ENCODE measurements at regions not wholly inside any gene's neighbourhood (a gene's known extent, or its start where the extent isn't known, plus 50 kb on each side); places are given as distances from the start of the nearest gene placed in this dataset.

DNA sequence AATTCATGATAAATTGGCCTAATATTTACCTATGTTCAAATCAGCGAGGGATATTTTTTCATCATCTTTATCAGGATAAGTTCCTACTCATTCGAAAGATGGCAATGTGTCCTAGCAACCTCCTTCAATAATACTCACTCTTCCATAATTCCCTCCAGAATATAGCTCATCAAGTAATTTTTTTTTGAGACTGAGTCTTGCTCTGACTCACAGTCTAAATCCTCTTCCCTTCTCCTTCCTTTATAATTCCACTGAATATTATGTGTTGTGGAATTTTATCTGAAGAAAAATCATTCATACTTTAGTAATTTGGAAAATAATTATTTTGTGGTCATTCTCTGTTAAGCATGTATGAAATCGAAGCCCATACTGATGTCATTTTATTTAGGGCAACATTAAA lies 663.8 kb downstream of the FLRT2 start:
- Histone ChIP-seq H3K27me3 (ENCODE audit: control insufficient read depth, insufficient read depth, low read length) (no peaks in the 10 kb centered on the region), H3K9me3 (ENCODE audit: control insufficient read depth, insufficient read depth, low read length) (no peaks in the 10 kb centered on the region), H3K36me3 (ENCODE audit: control insufficient read depth, insufficient read depth, low read length) (no peaks in the 10 kb centered on the region), H3K4me3 (ENCODE audit: low read length) (no peak overlapping the region), H3K4me1 (ENCODE audit: control insufficient read depth, insufficient read depth, low read length) (no peaks in the 10 kb centered on the region), H3K27ac (ENCODE audit: low read length) (no peak overlapping the region)
- no peak overlapping the region for H3K4me3 Mint-ChIP-seq
- H3K27me3 Mint-ChIP-seq (ENCODE audit: low read depth in 2 of 2) = no peaks in the 10 kb centered on the region
- ATAC-seq (no peak), DNase-seq (no peak)
- intact Hi-C loops (cut with micrococcal nuclease) = no loop called here
- WGBS (ENCODE audit: insufficient coverage) = 68% methylated on average over 2 of the region's 3 CpGs
- H3K27ac Mint-ChIP-seq = no peak overlapping the region
- peaks cover 0 to 10% of the 10 kb centered on the region in 2 donors for H3K9me3 Mint-ChIP-seq
- H3K4me1 Mint-ChIP-seq = no peaks in the 10 kb centered on the region
- H3K36me3 Mint-ChIP-seq = no peaks in the 10 kb centered on the region
- TF ChIP-seq, protein P1, sequence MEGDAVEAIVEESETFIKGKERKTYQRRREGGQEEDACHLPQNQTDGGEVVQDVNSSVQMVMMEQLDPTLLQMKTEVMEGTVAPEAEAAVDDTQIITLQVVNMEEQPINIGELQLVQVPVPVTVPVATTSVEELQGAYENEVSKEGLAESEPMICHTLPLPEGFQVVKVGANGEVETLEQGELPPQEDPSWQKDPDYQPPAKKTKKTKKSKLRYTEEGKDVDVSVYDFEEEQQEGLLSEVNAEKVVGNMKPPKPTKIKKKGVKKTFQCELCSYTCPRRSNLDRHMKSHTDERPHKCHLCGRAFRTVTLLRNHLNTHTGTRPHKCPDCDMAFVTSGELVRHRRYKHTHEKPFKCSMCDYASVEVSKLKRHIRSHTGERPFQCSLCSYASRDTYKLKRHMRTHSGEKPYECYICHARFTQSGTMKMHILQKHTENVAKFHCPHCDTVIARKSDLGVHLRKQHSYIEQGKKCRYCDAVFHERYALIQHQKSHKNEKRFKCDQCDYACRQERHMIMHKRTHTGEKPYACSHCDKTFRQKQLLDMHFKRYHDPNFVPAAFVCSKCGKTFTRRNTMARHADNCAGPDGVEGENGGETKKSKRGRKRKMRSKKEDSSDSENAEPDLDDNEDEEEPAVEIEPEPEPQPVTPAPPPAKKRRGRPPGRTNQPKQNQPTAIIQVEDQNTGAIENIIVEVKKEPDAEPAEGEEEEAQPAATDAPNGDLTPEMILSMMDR (IDR thresholded peaks at IDR 0.05) = no peak

DNA sequence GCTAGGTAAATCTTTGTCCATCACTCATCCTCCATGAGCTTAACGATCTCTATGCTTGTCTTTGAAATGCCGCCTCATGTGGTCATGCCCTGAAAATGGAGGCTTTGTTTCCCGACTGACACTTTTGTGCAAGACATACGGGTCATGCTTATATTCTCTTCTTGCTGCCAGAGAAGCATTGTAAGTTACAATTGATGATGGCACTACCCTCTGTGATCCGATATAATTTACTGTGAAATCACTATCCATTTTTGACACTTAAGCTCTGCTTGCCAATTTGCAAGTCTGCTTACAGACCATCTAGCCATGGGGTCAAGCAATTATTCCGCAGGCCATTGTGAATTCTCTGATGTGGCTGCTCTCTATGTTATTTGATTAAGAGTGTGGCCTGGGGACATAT lies 650.0 kb downstream of the FLRT2 start:
- Histone ChIP-seq H3K4me3 (ENCODE audit: low read length) (no peak overlapping the region), H3K36me3 (ENCODE audit: control insufficient read depth, insufficient read depth, low read length) (no peaks in the 10 kb centered on the region), H3K27me3 (ENCODE audit: control insufficient read depth, insufficient read depth, low read length) (no peaks in the 10 kb centered on the region), H3K4me1 (ENCODE audit: control insufficient read depth, insufficient read depth, low read length) (no peaks in the 10 kb centered on the region), H3K9me3 (ENCODE audit: control insufficient read depth, insufficient read depth, low read length) (no peaks in the 10 kb centered on the region), H3K27ac (ENCODE audit: low read length) (no peak overlapping the region)
- intact Hi-C loops (cut with micrococcal nuclease) = no loop called here
- no peaks in the 10 kb centered on the region for H3K27me3 Mint-ChIP-seq (ENCODE audit: low read depth in 2 of 2)
- H3K27ac Mint-ChIP-seq = no peak overlapping the region
- DNase-seq (no peak), ATAC-seq (no peak)
- TF ChIP-seq, protein P1 (IDR thresholded peaks at IDR 0.05) = no peak
- H3K4me3 Mint-ChIP-seq = no peak overlapping the region
- H3K4me1 Mint-ChIP-seq = no peaks in the 10 kb centered on the region
- H3K9me3 Mint-ChIP-seq = peaks cover 8 to 13% of the 10 kb centered on the region in 2 donors
- 97% methylated on average over 5 of the region's 6 CpGs for WGBS (ENCODE audit: insufficient coverage)
- no peaks in the 10 kb centered on the region for H3K36me3 Mint-ChIP-seq

GRCh38 chr14:86168371-86168770 lies 638.4 kb downstream of the FLRT2 start:
- ATAC-seq = no peak
- Histone ChIP-seq H3K27ac (ENCODE audit: low read length) (no peak overlapping the region), H3K27me3 (ENCODE audit: control insufficient read depth, insufficient read depth, low read length) (no peaks in the 10 kb centered on the region), H3K36me3 (ENCODE audit: control insufficient read depth, insufficient read depth, low read length) (no peaks in the 10 kb centered on the region), H3K9me3 (ENCODE audit: control insufficient read depth, insufficient read depth, low read length) (peaks cover 3% of the 10 kb centered on the region), H3K4me3 (ENCODE audit: low read length) (no peak overlapping the region), H3K4me1 (ENCODE audit: control insufficient read depth, insufficient read depth, low read length) (no peaks in the 10 kb centered on the region)
- H3K4me3 Mint-ChIP-seq = no peak overlapping the region
- no peaks in the 10 kb centered on the region for H3K36me3 Mint-ChIP-seq
- H3K27me3 Mint-ChIP-seq (ENCODE audit: low read depth in 2 of 2) = no peaks in the 10 kb centered on the region
- 91% methylated on average over 7 of the region's 7 CpGs for WGBS (ENCODE audit: insufficient coverage)
- H3K9me3 Mint-ChIP-seq = peaks cover 7 to 11% of the 10 kb centered on the region in 2 donors
- intact Hi-C loops (cut with micrococcal nuclease) = no loop called here
- no peak overlapping the region for H3K27ac Mint-ChIP-seq
- TF ChIP-seq, protein P1 (IDR thresholded peaks at IDR 0.05) = no peak
- H3K4me1 Mint-ChIP-seq = no peaks in the 10 kb centered on the region
- no peak for DNase-seq

DNA sequence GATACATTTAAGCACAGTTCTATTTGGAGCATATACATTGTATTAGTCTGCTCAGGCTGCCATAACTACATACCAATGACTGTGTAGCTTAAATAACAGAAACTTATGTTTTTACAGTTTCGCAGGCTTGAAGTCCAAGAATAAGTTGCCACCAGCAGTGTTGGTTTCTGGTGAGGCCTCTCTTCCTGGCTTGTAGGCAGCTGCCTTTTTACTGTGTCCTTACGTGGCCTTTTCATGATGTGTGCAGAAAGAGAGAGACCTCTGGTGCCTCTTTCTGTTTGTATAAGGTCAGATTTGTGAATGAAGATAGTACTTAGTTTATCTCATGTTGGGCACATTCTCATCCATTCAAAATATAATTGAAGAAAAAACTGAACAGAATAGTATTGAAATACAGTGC lies 636.6 kb downstream of the FLRT2 start:
- Histone ChIP-seq H3K4me3 (ENCODE audit: low read length) (no peak overlapping the region), H3K36me3 (ENCODE audit: control insufficient read depth, insufficient read depth, low read length) (no peaks in the 10 kb centered on the region), H3K9me3 (ENCODE audit: control insufficient read depth, insufficient read depth, low read length) (peaks cover 3% of the 10 kb centered on the region), H3K4me1 (ENCODE audit: control insufficient read depth, insufficient read depth, low read length) (no peaks in the 10 kb centered on the region), H3K27ac (ENCODE audit: low read length) (no peak overlapping the region), H3K27me3 (ENCODE audit: control insufficient read depth, insufficient read depth, low read length) (no peaks in the 10 kb centered on the region)
- 27% methylated on average over 2 of the region's 2 CpGs for WGBS (ENCODE audit: insufficient coverage)
- TF ChIP-seq, protein P1 (IDR thresholded peaks at IDR 0.05) = no peak
- Mint-ChIP-seq H3K36me3 (no peaks in the 10 kb centered on the region), H3K9me3 (peaks cover 8 to 10% of the 10 kb centered on the region in 2 donors), H3K4me3 (no peak overlapping the region), H3K4me1 (no peaks in the 10 kb centered on the region), H3K27ac (no peak overlapping the region), H3K27me3 (ENCODE audit: low read depth in 2 of 2) (no peaks in the 10 kb centered on the region)
- ATAC-seq (no peak), DNase-seq (no peak)
- intact Hi-C loops (cut with micrococcal nuclease) = no loop called here
